GM04504 (cell line): ENCODE measurements at regions not wholly inside any gene's neighbourhood (a gene's known extent, or its start where the extent isn't known, plus 50 kb on each side); places are given as distances from the start of the nearest gene placed in this dataset.

ENCODE experiments used
- DNase-seq: peaks from one replicate; pipeline ENCODE4 v3.0.0-alpha.2; 2012; ENCODE audit warnings: low read depth

DNA sequence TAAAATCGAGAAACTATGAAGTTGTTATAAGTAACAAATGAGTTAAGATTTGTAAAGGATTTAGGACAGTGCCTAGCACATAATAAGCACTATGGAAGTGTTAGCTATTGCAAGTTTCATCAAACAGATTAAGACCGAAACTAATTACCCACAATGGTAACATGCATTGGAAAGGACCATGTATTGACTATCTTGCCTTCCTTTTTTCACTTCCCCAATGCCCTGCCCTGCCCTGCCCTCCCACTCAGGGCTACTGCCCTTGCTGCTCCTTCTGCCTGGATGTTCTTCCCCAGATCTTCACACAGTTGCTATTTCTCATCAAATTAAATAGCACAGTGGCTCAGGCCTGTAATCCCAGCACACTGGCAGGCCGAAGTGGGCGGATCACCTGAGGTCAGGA lies 202.1 kb upstream of the PSMD7 start:
- DNase-seq = no peak

GRCh38 chr16:74092336-74092735 lies 204.3 kb upstream of the PSMD7 start:
- DNase-seq = no peak

GRCh38 chr16:74090871-74091270 lies 205.7 kb upstream of the PSMD7 start:
- DNase-seq = no peak

DNA sequence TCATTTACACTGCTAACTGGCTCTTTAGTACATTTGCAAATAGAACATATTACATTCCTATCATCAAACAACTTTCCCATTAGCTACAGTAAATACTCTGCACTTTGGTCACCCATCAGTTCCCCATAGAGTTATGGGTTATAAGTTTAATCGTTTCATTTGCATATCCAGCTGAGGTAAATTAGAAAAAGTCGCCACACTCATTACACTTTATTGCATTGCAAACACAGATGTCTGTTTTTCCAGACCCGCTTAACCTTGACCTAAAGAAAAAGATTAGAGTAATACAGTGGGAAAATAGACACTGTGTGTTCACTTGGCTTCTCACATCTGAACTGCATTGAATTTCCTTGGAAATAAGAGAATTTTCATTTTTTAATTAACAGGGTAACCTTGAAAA lies 213.1 kb upstream of the PSMD7 start:
- DNase-seq = no peak

GRCh38 chr16:74080311-74080710 lies 216.3 kb upstream of the PSMD7 start:
- DNase-seq = no peak

DNA sequence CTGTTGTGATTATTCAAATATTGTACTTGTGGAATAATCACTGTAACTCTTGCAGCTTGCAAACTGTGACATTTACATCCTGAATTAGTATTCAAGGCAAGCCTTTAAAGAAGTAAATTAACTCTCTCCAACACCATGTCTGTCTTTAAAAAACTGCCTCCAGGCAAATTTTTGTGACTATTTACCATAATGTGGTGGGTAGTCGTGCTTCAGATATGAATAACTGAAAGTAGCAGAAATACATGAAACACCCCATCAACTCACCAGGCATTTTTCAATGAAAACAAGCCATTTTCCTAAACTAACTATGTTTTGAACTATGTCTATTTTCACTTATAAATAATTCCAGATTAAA lies 217.4 kb upstream of the PSMD7 start:
- DNase-seq = no peak

- no peak for DNase-seq
These were observed 217.9 kb upstream of the PSMD7 start for GRCh38 chr16:74078511-74079231.

- no peak for DNase-seq
These were observed 220.0 kb upstream of the PSMD7 start for GRCh38 chr16:74076568-74076967.

GRCh38 chr16:74075393-74075792 lies 221.2 kb upstream of the PSMD7 start:
- no peak for DNase-seq

- DNase-seq = no peak
These were observed 223.2 kb upstream of the PSMD7 start for GRCh38 chr16:74073456-74073855.

- no peak for DNase-seq
These were observed 224.5 kb upstream of the PSMD7 start for GRCh38 chr16:74071996-74072535.

GRCh38 chr16:74070237-74070636 lies 226.4 kb upstream of the PSMD7 start:
- DNase-seq = no peak

- no peak for DNase-seq
These were observed 232.4 kb upstream of the PSMD7 start for GRCh38 chr16:74064120-74064735.

DNA sequence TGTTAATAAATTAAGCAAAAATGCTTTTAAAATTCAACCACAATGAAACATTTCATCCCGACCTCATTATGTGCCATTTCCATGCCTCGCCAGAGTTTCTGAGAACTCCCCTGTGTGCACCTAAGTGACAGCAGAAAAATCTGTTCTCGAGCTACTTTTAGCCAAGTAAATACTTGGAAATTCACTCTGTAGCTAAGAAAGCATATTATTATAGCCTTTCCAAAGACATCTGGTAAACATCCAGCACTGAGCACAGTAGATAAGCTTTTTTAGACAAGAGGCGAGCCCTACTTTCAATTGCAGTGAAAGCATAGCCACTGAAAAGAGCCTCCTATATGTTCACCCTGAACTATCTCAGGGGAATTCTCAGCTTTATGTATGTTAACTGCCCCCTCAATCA lies 242.8 kb upstream of the PSMD7 start:
- DNase-seq = no peak

GRCh38 chr16:74053312-74053711 lies 243.3 kb upstream of the PSMD7 start:
- no peak for DNase-seq

GRCh38 chr16:74052016-74052415 lies 244.6 kb upstream of the PSMD7 start:
- no peak for DNase-seq

- no peak for DNase-seq
These were observed 247.6 kb upstream of the PSMD7 start for GRCh38 chr16:74049027-74049426.

DNA sequence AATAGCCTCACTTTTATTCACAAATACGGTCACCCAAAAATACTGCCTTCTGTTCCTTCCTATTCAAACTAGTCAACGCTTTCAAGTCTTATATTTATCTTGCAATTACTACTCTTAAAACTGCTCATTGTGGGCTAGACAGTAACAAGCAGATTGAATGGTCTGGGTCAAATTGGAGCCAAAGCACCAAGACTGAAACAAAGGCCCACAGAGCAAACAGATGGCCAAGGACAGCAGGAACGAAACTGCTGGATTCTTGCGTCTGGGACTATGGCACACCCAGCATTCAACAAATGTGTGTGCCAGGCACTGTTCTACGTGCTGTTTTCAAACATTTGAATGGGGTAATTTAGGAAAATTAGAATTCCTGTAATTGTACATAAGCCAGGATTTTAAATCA lies 250.1 kb upstream of the PSMD7 start:
- DNase-seq = no peak

DNA sequence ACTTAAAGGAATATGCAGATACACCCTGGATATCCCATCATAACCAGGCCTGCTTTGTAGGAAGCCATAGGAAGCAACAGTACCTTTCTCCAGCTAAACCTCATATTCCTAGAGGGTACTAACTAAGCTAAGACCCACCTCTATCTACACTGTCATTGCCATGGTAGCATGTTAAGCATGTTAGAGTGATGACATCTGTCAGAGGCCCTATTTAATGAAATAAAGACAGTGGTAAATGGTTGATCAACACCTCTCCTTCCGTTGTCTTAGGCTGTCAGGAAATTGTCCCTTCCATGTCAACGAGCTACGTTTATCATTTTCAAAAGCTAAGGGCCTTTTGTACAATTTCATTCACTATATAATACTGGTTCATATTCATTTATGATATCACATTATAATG lies 251.1 kb upstream of the PSMD7 start:
- DNase-seq = no peak

DNA sequence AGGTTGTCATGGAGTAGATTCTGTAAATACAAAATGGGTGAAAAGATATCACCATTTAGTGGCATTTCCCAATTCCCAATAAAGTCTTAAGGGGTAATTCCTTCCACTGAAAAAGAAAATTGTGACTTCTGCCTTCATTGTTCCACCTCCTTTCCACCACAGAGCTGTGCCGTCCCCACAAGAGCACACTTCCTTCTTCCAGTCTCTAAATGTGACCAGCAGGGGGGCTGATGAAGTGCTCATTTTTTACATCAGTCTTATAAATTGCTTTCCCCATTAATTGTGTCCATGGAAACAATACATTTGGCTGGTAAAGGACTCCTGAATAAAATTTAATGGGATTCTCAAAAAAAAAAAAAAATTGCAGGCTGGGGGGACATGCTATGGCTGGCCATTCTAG lies 260.8 kb upstream of the PSMD7 start:
- no peak for DNase-seq

DNA sequence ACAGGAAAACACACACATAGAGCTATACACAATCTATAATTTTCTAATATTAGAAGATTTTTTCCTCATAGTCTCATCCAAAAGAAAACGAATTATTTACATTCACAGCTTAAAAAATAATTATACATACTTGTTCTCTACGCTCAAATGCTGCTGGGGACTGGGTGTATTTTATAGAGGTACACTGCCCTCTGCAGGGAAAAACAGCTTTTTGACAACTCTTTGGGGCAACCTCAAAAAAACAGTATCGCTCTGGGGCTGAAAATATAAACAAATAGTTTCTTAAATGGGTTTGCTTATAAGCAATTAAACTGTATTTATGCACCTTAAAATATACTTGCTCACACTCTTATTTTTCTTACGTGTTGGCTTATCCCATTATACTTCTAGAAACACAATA lies 261.8 kb upstream of the PSMD7 start:
- no peak for DNase-seq

DNA sequence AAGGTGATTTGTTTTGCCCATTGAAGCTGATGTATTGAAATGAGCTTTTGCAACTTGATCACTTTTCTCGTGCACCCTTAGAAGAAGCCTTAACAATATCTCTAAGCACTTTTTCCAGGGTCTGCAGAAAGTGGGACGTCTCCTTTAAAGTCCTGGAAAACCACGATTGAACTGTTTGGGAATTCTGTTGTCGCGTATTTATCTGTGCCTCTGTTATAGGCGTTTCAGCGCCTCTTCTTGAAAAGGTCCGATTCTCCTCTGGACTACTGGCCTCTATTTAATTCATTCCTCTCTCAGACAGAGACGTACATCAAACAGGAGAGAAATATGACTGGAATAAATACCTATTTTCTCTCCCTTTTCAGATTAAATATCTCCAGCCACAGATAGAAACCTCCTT lies 262.4 kb upstream of the PSMD7 start:
- DNase-seq = no peak

DNA sequence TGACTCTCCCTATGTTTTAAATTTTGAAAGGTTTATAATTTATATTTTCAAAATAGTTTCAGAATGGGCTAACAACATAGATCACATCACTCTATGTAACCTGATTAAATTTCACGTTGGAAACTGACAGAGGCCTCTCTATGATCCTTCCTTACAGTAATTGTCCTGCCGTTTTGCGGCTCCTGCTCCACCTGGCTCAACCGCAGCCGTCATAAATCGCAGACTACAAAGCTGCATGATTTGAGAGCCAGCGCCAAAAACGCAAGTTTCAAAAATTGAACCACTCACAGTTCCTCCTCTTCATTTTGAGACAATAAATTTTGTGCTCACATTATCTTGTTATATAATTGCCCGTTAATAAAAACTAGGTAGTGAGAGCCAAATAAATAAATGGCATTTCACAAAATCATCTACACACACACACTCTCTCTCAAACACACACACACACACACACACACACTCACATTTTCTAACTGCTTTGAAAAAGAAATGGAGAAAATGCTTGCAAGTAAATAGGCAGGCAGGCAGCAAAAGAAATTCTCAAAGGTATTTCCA lies 263.1 kb upstream of the PSMD7 start:
- DNase-seq = no peak

DNA sequence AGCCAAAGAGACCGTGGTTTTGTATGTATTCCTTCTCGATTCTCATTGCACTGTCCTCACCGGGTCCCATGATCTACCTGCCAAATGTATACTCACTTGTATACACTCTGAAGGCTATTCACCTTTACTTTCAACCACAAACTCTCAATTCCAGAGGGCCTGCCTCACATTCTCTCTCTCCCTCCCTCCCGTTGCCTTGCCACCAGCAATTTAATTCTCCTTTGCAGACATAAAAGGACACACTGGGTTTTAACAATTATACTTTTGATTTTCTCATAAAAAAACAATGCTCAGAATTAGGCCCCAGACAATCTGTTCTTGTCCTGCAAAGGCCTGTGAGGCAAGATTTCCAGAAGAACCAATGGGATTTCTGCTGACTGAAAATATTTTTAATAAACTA lies 265.1 kb upstream of the PSMD7 start:
- DNase-seq = no peak
